ENCODE measurements at regions not wholly inside any gene's neighbourhood (a gene's known extent, or its start where the extent isn't known, plus 50 kb on each side); places are given as distances from the start of the nearest gene placed in this dataset.

GRCh38 chr13:77391475-77391874, 64.6 kb upstream of the MYCBP2 start:
- Histone ChIP-seq H3K27me3 (ENCODE audit: control insufficient read depth in 3 of 3, insufficient read depth in 3 of 3, low read length in 3 of 3) (no peaks in the 10 kb centered on the region), H3K4me3 (ENCODE audit: low read depth in 1 of 3, low read length in 3 of 3) (no peak overlapping the region), H3K4me1 (ENCODE audit: control insufficient read depth in 3 of 3, insufficient read depth in 2 of 3, low read depth in 1 of 3, low read length in 2 of 3) (no peaks in the 10 kb centered on the region), H3K36me3 (ENCODE audit: control insufficient read depth in 3 of 3, insufficient read depth in 2 of 3, low read depth in 1 of 3, low read length in 3 of 3) (no peaks in the 10 kb centered on the region), H3K9me3 (ENCODE audit: control insufficient read depth in 2 of 2, insufficient read depth in 1 of 2, low read depth in 1 of 2, low read length in 1 of 2) (no peaks in the 10 kb centered on the region), H3K27ac (ENCODE audit: low read depth in 1 of 3, low read length in 2 of 3) (no peak overlapping the region)
- no peak for FAIRE-seq
- DNase-seq = no peak

GRCh38 chr13:77390391-77390790, 63.5 kb upstream of the MYCBP2 start:
- DNase-seq = no peak
- Histone ChIP-seq H3K36me3 (ENCODE audit: control insufficient read depth in 3 of 3, insufficient read depth in 2 of 3, low read depth in 1 of 3, low read length in 3 of 3) (no peaks in the 10 kb centered on the region), H3K9me3 (ENCODE audit: control insufficient read depth in 2 of 2, insufficient read depth in 1 of 2, low read depth in 1 of 2, low read length in 1 of 2) (no peaks in the 10 kb centered on the region), H3K27ac (ENCODE audit: low read depth in 1 of 3, low read length in 2 of 3) (no peak overlapping the region), H3K27me3 (ENCODE audit: control insufficient read depth in 3 of 3, insufficient read depth in 3 of 3, low read length in 3 of 3) (no peaks in the 10 kb centered on the region), H3K4me1 (ENCODE audit: control insufficient read depth in 3 of 3, insufficient read depth in 2 of 3, low read depth in 1 of 3, low read length in 2 of 3) (no peaks in the 10 kb centered on the region), H3K4me3 (ENCODE audit: low read depth in 1 of 3, low read length in 3 of 3) (no peak overlapping the region)
- WGBS, 3 donors = 60 to 78% (median 77%) methylated on average over 3 of the region's 3 CpGs
- FAIRE-seq = no peak

DNA sequence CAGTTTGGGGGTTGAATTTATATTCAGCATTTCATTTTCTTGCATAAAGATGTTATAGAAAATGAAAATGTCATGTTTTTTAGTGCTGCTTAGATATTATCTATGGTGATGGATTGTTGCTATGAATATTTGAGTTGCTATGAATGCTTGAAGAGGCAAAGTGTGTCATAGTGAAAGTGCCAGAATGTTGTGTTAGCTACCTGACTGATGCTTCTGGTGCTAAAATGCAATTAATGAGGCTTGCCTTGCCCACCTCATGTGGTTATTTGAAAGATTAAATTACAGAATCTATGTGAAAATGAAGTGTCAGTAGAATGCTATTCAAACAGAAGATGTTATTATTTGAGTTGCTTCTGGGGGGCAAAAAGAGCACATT, 62.7 kb upstream of the MYCBP2 start:
- Histone ChIP-seq H3K9me3 (ENCODE audit: control insufficient read depth in 2 of 2, insufficient read depth in 1 of 2, low read depth in 1 of 2, low read length in 1 of 2) (no peaks in the 10 kb centered on the region), H3K4me1 (ENCODE audit: control insufficient read depth in 3 of 3, insufficient read depth in 2 of 3, low read depth in 1 of 3, low read length in 2 of 3) (no peaks in the 10 kb centered on the region), H3K4me3 (ENCODE audit: low read depth in 1 of 3, low read length in 3 of 3) (no peak overlapping the region), H3K27me3 (ENCODE audit: control insufficient read depth in 3 of 3, insufficient read depth in 3 of 3, low read length in 3 of 3) (no peaks in the 10 kb centered on the region), H3K36me3 (ENCODE audit: control insufficient read depth in 3 of 3, insufficient read depth in 2 of 3, low read depth in 1 of 3, low read length in 3 of 3) (no peaks in the 10 kb centered on the region), H3K27ac (ENCODE audit: low read depth in 1 of 3, low read length in 2 of 3) (no peak overlapping the region)
- FAIRE-seq (no peak), DNase-seq (no peak)

- Histone ChIP-seq H3K27ac (ENCODE audit: low read depth in 1 of 3, low read length in 2 of 3) (no peak overlapping the region), H3K9me3 (ENCODE audit: control insufficient read depth in 2 of 2, insufficient read depth in 1 of 2, low read depth in 1 of 2, low read length in 1 of 2) (no peaks in the 10 kb centered on the region), H3K27me3 (ENCODE audit: control insufficient read depth in 3 of 3, insufficient read depth in 3 of 3, low read length in 3 of 3) (no peaks in the 10 kb centered on the region), H3K36me3 (ENCODE audit: control insufficient read depth in 3 of 3, insufficient read depth in 2 of 3, low read depth in 1 of 3, low read length in 3 of 3) (no peaks in the 10 kb centered on the region), H3K4me1 (ENCODE audit: control insufficient read depth in 3 of 3, insufficient read depth in 2 of 3, low read depth in 1 of 3, low read length in 2 of 3) (no peaks in the 10 kb centered on the region), H3K4me3 (ENCODE audit: low read depth in 1 of 3, low read length in 3 of 3) (no peak overlapping the region)
- no peak for DNase-seq
- WGBS, 3 donors = 38 to 65% (median 42%) methylated on average over 4 of the region's 4 CpGs
- no peak for FAIRE-seq
These were observed 62.2 kb upstream of the MYCBP2 start for GRCh38 chr13:77388944-77389624.

- no peaks in the 10 kb centered on the region for H3K4me1 ChIP-seq (ENCODE audit: control insufficient read depth in 3 of 3, insufficient read depth in 2 of 3, low read depth in 1 of 3, low read length in 2 of 3)
- no peaks in the 10 kb centered on the region for H3K27me3 ChIP-seq (ENCODE audit: control insufficient read depth in 3 of 3, insufficient read depth in 3 of 3, low read length in 3 of 3)
- FAIRE-seq (no peak), DNase-seq (no peak)
- no peaks in the 10 kb centered on the region for H3K36me3 ChIP-seq (ENCODE audit: control insufficient read depth in 3 of 3, insufficient read depth in 2 of 3, low read depth in 1 of 3, low read length in 3 of 3)
- WGBS, 3 donors = 72 to 76% (median 76%) methylated on average over 5 of the region's 5 CpGs
- no peaks in the 10 kb centered on the region for H3K9me3 ChIP-seq (ENCODE audit: control insufficient read depth in 2 of 2, insufficient read depth in 1 of 2, low read depth in 1 of 2, low read length in 1 of 2)
- no peak overlapping the region for H3K4me3 ChIP-seq (ENCODE audit: low read depth in 1 of 3, low read length in 3 of 3)
- no peak overlapping the region for H3K27ac ChIP-seq (ENCODE audit: low read depth in 1 of 3, low read length in 2 of 3)
These were observed 60.8 kb upstream of the MYCBP2 start for GRCh38 chr13:77387607-77388200.

GRCh38 chr13:77386880-77387606, 60.1 kb upstream of the MYCBP2 start:
- 57 to 70% (median 61%) methylated on average over 5 of the region's 5 CpGs for WGBS, 3 donors
- H3K4me1 ChIP-seq (ENCODE audit: control insufficient read depth in 3 of 3, insufficient read depth in 2 of 3, low read depth in 1 of 3, low read length in 2 of 3) = no peaks in the 10 kb centered on the region
- H3K27ac ChIP-seq (ENCODE audit: low read depth in 1 of 3, low read length in 2 of 3) = no peak overlapping the region
- H3K9me3 ChIP-seq (ENCODE audit: control insufficient read depth in 2 of 2, insufficient read depth in 1 of 2, low read depth in 1 of 2, low read length in 1 of 2) = no peaks in the 10 kb centered on the region
- H3K36me3 ChIP-seq (ENCODE audit: control insufficient read depth in 3 of 3, insufficient read depth in 2 of 3, low read depth in 1 of 3, low read length in 3 of 3) = no peaks in the 10 kb centered on the region
- DNase-seq (no peak), FAIRE-seq (no peak)
- H3K27me3 ChIP-seq (ENCODE audit: control insufficient read depth in 3 of 3, insufficient read depth in 3 of 3, low read length in 3 of 3) = no peaks in the 10 kb centered on the region
- H3K4me3 ChIP-seq (ENCODE audit: low read depth in 1 of 3, low read length in 3 of 3) = no peak overlapping the region

- 33 to 68% (median 39%) methylated on average over 2 of the region's 2 CpGs for WGBS, 3 donors
- Histone ChIP-seq H3K27ac (ENCODE audit: low read depth in 1 of 3, low read length in 2 of 3) (no peak overlapping the region), H3K36me3 (ENCODE audit: control insufficient read depth in 3 of 3, insufficient read depth in 2 of 3, low read depth in 1 of 3, low read length in 3 of 3) (no peaks in the 10 kb centered on the region), H3K9me3 (ENCODE audit: control insufficient read depth in 2 of 2, insufficient read depth in 1 of 2, low read depth in 1 of 2, low read length in 1 of 2) (no peaks in the 10 kb centered on the region), H3K4me3 (ENCODE audit: low read depth in 1 of 3, low read length in 3 of 3) (no peak overlapping the region), H3K4me1 (ENCODE audit: control insufficient read depth in 3 of 3, insufficient read depth in 2 of 3, low read depth in 1 of 3, low read length in 2 of 3) (no peaks in the 10 kb centered on the region), H3K27me3 (ENCODE audit: control insufficient read depth in 3 of 3, insufficient read depth in 3 of 3, low read length in 3 of 3) (no peaks in the 10 kb centered on the region)
- no peak for DNase-seq
- FAIRE-seq = no peak
These were observed 59.2 kb upstream of the MYCBP2 start for GRCh38 chr13:77386046-77386445.

DNA sequence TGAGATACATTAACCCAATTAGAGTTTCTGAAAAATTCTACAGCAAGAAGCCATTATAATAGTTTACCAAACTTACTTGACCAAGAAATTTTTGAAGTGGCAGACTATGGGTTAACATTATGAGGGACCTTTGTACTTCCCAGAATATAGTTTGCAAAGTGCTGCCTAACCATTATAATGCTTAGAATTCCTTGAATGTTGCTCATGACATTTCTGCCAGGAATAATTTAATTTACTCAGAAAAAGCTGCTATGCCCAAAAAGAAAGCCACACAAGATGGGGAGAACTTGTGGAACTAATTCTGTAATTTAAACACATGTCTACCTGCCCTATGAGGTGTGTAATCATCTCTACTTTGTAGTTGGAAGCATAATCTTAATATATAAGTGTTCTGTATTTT, 58.1 kb upstream of the MYCBP2 start:
- Histone ChIP-seq H3K9me3 (ENCODE audit: control insufficient read depth in 2 of 2, insufficient read depth in 1 of 2, low read depth in 1 of 2, low read length in 1 of 2) (no peaks in the 10 kb centered on the region), H3K27ac (ENCODE audit: low read depth in 1 of 3, low read length in 2 of 3) (no peak overlapping the region), H3K36me3 (ENCODE audit: control insufficient read depth in 3 of 3, insufficient read depth in 2 of 3, low read depth in 1 of 3, low read length in 3 of 3) (no peaks in the 10 kb centered on the region), H3K4me3 (ENCODE audit: low read depth in 1 of 3, low read length in 3 of 3) (no peak overlapping the region), H3K27me3 (ENCODE audit: control insufficient read depth in 3 of 3, insufficient read depth in 3 of 3, low read length in 3 of 3) (no peaks in the 10 kb centered on the region), H3K4me1 (ENCODE audit: control insufficient read depth in 3 of 3, insufficient read depth in 2 of 3, low read depth in 1 of 3, low read length in 2 of 3) (no peaks in the 10 kb centered on the region)
- no peak for DNase-seq
- no peak for FAIRE-seq

All from small intestine (tissue), 7 donors.